Upper lobe of left lung (tissue), 6 donors: ENCODE measurements at regions not wholly inside any gene's neighbourhood (a gene's known extent, or its start where the extent isn't known, plus 50 kb on each side); places are given as distances from the start of the nearest gene placed in this dataset.

Experiments
- ATAC-seq, 2 donors: fragments of 200-7000 bp; cut with Tn5 transposase; one replicate each; pipeline ENCODE4 v1.9.1; 2022; ENCODE audit warnings: mild to moderate bottlenecking in 2 of 2, moderate library complexity in 2 of 2; ENCODE audit not compliant: low FRiP score in 2 of 2
- DNase-seq, 2 donors: peaks; one replicate each; pipeline ENCODE4 v3.0.0-alpha.2; 2019 to 2020
- H3K27ac ChIP-seq, 4 donors: fragments of 200-600 bp; sonication (generic); one replicate each; pipeline ENCODE4 v1.5.1; 2016 to 2019
- H3K27me3 ChIP-seq, 4 donors: fragments of 200-600 bp; sonication (generic); one replicate each; pipeline ENCODE4 v1.5.1; 2017 to 2019
- H3K36me3 ChIP-seq, 4 donors: fragments of 200-600 bp; sonication (generic); one replicate each; pipeline ENCODE4 v1.5.1; 2016 to 2019
- H3K4me1 ChIP-seq, 4 donors: fragments of 200-600 bp; sonication (generic); one replicate each; pipeline ENCODE4 v1.5.1; 2018 to 2019
- H3K4me3 ChIP-seq, 4 donors: fragments of 200-600 bp; sonication (generic); one replicate each; pipeline ENCODE4 v1.5.1; 2017 to 2019; ENCODE audit warnings: mild to moderate bottlenecking in 2 of 4, moderate library complexity in 1 of 4
- H3K9me3 ChIP-seq, 4 donors: fragments of 200-600 bp; sonication (generic); one replicate each; pipeline ENCODE4 v1.5.1; 2018 to 2019
- EP300 ChIP-seq, 4 donors: sonication (generic); formaldehyde crosslinking; IDR thresholded peaks; one replicate each; pipeline ENCODE4 v1.5.1; 2017; ENCODE audit warnings: antibody characterized with exemption in 4 of 4, control low read depth in 2 of 4
- POLR2A ChIP-seq, 4 donors: fragments of 450-650 bp; IDR thresholded peaks; one replicate each; pipeline ENCODE4 v1.5.1; 2016 to 2017; ENCODE audit warnings: antibody characterized with exemption in 4 of 4, mild to moderate bottlenecking in 2 of 4
- POLR2AphosphoS5 ChIP-seq, 2 donors: sonication (generic); formaldehyde crosslinking; IDR thresholded peaks; one replicate each; pipeline ENCODE4 v1.5.1; 2017; ENCODE audit warnings: antibody characterized with exemption in 2 of 2
- WGBS, 2 donors: methylation state at CpG; one replicate each; pipeline ENCODE4 v1.1.5; 2017 to 2018; 5-methylcytosine and 5-hydroxymethylcytosine counted together
- TF ChIP-seq, protein P1 (sequence below), 6 experiments: fragments of 450-650 bp in 4 of 6; fragments of 200-600 bp in 2 of 6; sonication (generic) in 2 of 6; IDR thresholded peaks; one replicate each; pipeline ENCODE4 v1.5.1; 2016 to 2019; ENCODE audit warnings: antibody characterized with exemption in 6 of 6
- donor health status: DM: no; HTN: no; CAD: no; lungs with moderate emphysema.
- donor health status: DM: no; HTN: yes; CAD: no; lungs with severe emphysema.

DNA sequence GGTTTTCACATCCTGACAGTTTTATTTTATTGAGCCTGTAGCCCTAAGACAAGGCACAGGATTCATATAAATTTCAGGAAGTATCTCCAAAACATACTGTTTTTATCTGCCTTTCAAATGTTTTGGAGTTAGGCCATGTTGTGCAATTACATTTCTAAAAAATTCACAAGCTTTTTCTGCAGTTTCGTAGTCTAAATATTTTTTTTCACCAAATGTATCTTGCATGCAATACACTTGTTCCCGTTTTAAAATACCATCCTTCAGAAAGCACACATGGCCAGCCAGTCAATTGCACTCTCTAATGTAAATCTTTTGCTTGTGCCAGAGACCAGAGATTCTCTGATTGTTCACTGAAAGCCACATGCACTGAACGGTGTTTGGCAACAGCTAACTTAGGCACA lies 161.5 kb upstream of the PRKCQ start:
- no peak overlapping the region for H3K4me3 ChIP-seq
- DNase-seq (no peak), ATAC-seq (no peak)
- WGBS, 2 donors = 22 to 35% methylated on average over 3 of the region's 3 CpGs
- H3K36me3 ChIP-seq = no peaks in the 10 kb centered on the region
- peaks cover 0 to 10% (median 4%) of the 10 kb centered on the region in 4 donors for H3K4me1 ChIP-seq
- TF ChIP-seq, protein P1, sequence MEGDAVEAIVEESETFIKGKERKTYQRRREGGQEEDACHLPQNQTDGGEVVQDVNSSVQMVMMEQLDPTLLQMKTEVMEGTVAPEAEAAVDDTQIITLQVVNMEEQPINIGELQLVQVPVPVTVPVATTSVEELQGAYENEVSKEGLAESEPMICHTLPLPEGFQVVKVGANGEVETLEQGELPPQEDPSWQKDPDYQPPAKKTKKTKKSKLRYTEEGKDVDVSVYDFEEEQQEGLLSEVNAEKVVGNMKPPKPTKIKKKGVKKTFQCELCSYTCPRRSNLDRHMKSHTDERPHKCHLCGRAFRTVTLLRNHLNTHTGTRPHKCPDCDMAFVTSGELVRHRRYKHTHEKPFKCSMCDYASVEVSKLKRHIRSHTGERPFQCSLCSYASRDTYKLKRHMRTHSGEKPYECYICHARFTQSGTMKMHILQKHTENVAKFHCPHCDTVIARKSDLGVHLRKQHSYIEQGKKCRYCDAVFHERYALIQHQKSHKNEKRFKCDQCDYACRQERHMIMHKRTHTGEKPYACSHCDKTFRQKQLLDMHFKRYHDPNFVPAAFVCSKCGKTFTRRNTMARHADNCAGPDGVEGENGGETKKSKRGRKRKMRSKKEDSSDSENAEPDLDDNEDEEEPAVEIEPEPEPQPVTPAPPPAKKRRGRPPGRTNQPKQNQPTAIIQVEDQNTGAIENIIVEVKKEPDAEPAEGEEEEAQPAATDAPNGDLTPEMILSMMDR (IDR thresholded peaks at IDR 0.05) = no peak
- TF ChIP-seq POLR2A (IDR thresholded peaks at IDR 0.05) (no peak), EP300 (IDR thresholded peaks at IDR 0.05) (no peak), POLR2AphosphoS5 (IDR thresholded peaks at IDR 0.05) (no peak)
- H3K27ac ChIP-seq = no peak overlapping the region
- no peaks in the 10 kb centered on the region for H3K27me3 ChIP-seq
- H3K9me3 ChIP-seq = no peaks in the 10 kb centered on the region

DNA sequence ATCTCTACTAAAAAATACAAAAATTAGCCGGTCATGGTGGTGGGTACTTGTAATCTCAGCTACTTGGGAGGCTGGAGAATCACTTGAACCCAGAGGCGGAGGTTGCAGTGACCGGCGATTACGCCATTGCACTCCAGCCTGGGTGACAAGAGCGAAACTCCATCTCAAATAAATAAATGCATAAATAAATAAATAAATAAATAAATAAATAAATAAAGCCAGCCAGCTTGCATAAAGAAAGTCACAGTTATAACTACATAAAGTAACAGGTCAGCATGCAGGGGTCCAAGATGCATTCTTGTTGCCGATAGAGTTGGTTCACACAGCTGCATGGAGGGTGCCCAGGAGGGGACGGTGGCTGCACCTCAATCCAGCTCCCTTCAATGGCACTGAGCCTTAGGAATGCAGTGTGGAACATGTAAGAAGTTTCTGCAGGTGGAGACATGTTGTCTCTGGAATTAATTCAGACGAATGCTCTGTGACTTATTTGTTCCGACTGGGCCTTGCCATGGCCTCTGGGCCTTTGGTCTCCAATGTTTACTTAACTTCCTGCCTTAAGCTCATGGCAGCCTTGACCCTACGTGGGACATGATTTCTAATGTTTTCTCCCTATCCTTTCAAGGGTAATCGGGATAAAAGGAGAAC lies 159.6 kb upstream of the PRKCQ start:
- Histone ChIP-seq H3K4me3 (no peak overlapping the region), H3K27me3 (no peaks in the 10 kb centered on the region), H3K27ac (no peak overlapping the region), H3K36me3 (no peaks in the 10 kb centered on the region), H3K9me3 (no peaks in the 10 kb centered on the region), H3K4me1 (peaks cover 0 to 10% (median 4%) of the 10 kb centered on the region in 4 donors)
- TF ChIP-seq POLR2AphosphoS5 (IDR thresholded peaks at IDR 0.05) = no peak
- TF ChIP-seq EP300 (IDR thresholded peaks at IDR 0.05) = no peak
- TF ChIP-seq, protein P1 (IDR thresholded peaks at IDR 0.05) = no peak
- no peak for TF ChIP-seq POLR2A (IDR thresholded peaks at IDR 0.05)
- no peak for ATAC-seq
- 83 to 88% methylated on average over 12 of the region's 12 CpGs for WGBS, 2 donors
- DNase-seq = no peak

DNA sequence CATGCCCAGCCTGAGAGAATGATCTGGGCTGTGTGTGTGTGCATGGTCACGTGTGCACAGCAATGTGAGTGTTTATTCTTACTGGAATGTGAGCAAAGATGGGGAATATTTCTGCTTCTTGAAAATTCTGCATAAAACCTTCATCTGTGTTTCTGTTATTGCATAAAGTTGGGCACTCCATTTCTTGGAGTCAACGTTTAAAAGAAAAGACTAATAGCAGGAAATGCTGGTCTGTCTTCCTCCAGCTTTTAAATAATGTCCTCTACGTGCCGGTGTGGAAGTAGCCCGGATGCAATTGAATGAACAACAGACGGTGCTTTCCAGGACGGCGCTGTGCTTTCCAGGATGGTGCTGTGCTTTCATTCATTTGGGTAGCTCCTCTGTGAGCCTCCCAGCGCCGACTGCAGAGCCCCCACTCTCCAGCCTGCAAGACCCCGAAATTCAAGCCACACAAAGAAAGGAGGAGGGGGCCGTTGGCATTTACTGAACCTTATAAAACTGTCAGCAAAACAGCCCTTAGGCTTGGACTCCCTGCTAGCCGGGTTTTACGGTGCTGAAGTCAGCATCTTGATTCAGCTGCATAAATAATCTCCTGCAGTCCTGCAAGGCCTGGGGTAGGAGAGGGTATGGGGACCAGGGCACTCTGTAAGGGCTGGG lies 158.2 kb upstream of the PRKCQ start:
- Histone ChIP-seq H3K4me1 (peaks cover 0 to 10% (median 4%) of the 10 kb centered on the region in 4 donors), H3K27ac (no peak overlapping the region), H3K9me3 (no peaks in the 10 kb centered on the region), H3K4me3 (no peak overlapping the region), H3K27me3 (no peaks in the 10 kb centered on the region), H3K36me3 (no peaks in the 10 kb centered on the region)
- ATAC-seq (no peak), DNase-seq (no peak)
- TF ChIP-seq POLR2A (IDR thresholded peaks at IDR 0.05) = no peak
- TF ChIP-seq POLR2AphosphoS5 (IDR thresholded peaks at IDR 0.05) = no peak
- TF ChIP-seq, protein P1 (IDR thresholded peaks at IDR 0.05) = no peak
- TF ChIP-seq EP300 (IDR thresholded peaks at IDR 0.05) = no peak
- 4 to 6% methylated on average over 8 to 14 of the region's 14 CpGs for WGBS, 2 donors

DNA sequence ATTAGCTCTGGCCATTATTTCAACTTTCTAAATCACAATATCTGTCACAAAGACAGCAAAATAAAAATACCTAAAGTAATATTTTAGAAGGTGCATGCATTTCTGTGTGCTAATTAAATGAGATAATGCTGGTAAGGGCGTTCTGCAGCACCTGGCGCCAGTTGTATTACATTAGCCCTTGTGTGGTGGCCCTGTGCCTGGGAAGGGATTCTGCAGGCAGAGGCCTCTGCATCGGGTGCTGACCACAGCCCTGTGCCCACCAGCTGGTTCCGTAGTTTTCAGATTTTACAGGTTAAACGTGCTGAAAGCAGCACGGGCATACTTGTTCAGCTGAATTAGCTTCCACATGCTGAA lies 157.7 kb upstream of the PRKCQ start:
- Histone ChIP-seq H3K27me3 (no peaks in the 10 kb centered on the region), H3K9me3 (no peaks in the 10 kb centered on the region), H3K27ac (no peak overlapping the region), H3K4me3 (no peak overlapping the region), H3K36me3 (no peaks in the 10 kb centered on the region), H3K4me1 (peaks cover 0 to 10% (median 4%) of the 10 kb centered on the region in 4 donors)
- TF ChIP-seq, protein P1 (IDR thresholded peaks at IDR 0.05) = no peak
- TF ChIP-seq POLR2AphosphoS5 (IDR thresholded peaks at IDR 0.05) (no peak), POLR2A (IDR thresholded peaks at IDR 0.05) (no peak), EP300 (IDR thresholded peaks at IDR 0.05) (no peak)
- whole genome bisulfite sequencing, 2 donors = 60 to 70% methylated on average over 6 of the region's 6 CpGs
- no peak for DNase-seq
- no peak for ATAC-seq
